HG02938 (cell line): ENCODE measurements at regions not wholly inside any gene's neighbourhood (a gene's known extent, or its start where the extent isn't known, plus 50 kb on each side); places are given as distances from the start of the nearest gene placed in this dataset.
A peak's percentile ranks its signal among the peaks of the same experiment; 100 is the strongest.

ENCODE experiments used
- ATAC-seq: cut with Tn5 transposase; IDR thresholded peaks from one replicate; pipeline ENCODE4 v1.9.1; 2021; ENCODE audit warnings: mild to moderate bottlenecking, moderate library complexity; ENCODE audit not compliant: unreplicated experiment

- ATAC-seq = no peak
These were observed 136.1 kb upstream of the FAM83B start for GRCh38 chr6:54710456-54710855.

- ATAC-seq = no peak
These were observed 130.6 kb upstream of the FAM83B start for GRCh38 chr6:54716010-54716409.

GRCh38 chr6:54716877-54717276 is 129.7 kb upstream of the FAM83B start:
- no peak for ATAC-seq

DNA sequence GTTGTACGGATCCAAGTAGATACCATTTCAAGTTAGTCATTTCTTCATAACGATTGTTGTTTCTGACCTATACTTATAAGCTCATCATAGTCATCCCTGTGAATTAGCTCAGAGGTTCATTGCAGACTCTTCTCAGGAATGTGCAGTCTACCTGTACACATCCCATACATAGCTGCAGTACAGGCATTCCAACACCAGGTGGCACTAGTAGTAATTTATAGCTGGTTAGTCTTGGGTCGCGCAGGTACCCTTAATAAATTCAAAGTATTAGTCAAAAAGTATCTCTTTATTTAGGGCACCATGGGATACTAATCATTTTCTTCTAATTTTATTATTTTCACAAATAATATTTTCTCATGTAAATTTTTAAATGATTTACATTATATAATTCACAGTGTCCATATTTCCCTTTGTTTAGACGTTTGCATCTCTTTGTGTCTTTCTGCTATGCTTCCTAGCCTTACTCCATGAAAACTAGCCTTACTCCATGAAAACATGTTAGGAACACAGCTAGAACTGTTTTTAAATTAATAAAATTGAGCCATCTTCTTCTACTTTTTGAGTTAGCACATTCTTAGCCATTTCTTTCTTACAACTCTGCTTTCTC is 128.6 kb upstream of the FAM83B start:
- ATAC-seq = peak; percentile 88

DNA sequence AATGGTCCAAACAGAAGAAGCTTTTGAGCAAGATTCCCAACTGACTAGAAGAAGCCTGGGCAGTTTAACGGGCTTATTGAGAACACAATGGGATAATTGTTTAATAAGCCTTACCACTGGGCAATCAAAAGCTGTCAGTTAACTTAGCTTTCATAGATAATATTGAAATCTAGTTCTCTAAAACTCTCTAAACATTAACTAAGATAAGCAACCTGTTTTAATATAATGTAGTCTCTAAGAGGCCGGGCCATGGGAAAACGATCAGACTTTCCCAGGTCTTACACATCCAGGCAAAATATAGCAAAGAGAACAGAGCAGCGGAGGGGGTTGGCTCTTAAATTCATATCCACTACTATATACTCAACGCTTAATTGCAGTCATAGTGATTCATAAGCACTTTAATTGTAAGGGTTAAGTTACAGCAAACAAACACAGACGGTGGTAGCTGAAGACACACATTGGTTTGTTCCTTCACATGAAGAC is 128.0 kb upstream of the FAM83B start:
- ATAC-seq = no peak

DNA sequence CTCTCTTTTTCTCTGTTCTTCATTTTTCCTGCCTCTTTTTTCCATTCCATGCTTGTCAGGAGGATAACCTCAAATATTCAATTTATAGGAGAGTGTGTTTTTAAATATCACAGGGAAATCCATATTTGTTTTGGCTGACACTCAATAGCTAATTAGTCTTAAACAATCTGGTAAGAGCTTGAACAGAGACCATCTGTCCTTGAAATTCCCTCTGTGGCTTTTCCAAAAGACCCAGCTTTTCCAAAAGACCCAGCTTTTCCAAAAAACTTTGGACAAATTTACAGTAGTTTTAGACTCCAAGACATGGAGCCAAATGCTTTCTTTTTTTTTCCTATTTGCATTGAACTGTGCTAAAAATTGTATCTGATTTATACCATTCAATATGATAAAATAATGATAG is 127.4 kb upstream of the FAM83B start:
- ATAC-seq = no peak

DNA sequence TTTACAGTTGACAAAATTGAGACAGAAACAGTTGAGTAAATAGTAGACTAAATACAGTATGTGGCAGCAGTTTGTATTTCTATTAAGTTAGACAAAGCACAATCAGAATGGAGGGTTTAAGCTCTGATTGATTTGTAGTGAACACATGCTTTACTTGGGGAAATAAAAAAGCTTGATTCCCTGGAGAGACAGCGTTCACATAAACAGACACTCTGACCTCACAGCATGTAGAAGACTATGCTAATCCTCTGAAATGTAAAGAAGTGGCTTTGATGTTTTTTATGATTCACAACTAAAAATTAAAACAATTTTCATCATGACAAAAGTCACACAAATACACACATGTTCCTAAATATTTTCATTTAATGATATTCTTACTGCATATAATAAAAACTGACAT is 126.9 kb upstream of the FAM83B start:
- no peak for ATAC-seq

DNA sequence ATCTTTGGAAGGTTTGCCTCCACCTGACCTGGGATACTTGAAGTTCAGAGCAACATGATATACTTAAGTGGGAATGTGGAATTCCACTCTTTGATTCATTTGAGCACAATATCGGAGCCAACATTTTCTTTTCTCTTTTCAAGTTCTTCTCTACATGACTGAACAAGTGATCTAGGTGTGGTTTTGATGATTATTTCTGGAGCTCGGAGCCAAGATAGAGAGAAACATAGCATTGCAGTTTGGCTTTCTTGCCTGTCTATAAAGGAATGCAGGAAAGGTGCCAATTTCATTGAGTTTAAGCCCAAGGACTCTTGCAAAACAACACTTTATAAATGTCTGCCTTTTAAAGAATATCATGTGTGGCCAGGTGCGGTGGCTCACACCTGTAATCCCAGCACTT is 124.2 kb upstream of the FAM83B start:
- ATAC-seq = no peak

- ATAC-seq = no peak
These were observed 116.9 kb upstream of the FAM83B start for GRCh38 chr6:54729716-54730115.

- no peak for ATAC-seq
These were observed 115.6 kb upstream of the FAM83B start for GRCh38 chr6:54730767-54731630.

GRCh38 chr6:54737247-54737646 is 109.3 kb upstream of the FAM83B start:
- no peak for ATAC-seq

DNA sequence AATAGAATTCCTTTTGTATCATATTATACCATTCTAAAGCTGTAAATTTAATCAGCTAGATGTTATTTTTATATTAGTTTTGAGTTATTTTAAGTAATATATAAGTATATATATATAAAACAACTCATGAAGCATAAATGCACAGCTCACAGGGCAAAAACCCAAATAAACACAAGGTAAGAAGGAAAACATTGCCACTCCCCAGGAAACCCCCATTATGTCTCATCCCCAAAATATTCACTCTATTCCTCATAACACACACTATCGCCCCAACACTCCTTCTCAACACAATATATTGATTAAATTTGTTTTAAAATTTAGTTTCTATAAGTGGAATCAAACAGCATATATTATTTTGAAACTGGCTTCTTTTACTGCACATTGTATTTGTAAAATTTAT is 98.6 kb upstream of the FAM83B start:
- no peak for ATAC-seq

GRCh38 chr6:54754406-54754805 is 92.2 kb upstream of the FAM83B start:
- no peak for ATAC-seq

DNA sequence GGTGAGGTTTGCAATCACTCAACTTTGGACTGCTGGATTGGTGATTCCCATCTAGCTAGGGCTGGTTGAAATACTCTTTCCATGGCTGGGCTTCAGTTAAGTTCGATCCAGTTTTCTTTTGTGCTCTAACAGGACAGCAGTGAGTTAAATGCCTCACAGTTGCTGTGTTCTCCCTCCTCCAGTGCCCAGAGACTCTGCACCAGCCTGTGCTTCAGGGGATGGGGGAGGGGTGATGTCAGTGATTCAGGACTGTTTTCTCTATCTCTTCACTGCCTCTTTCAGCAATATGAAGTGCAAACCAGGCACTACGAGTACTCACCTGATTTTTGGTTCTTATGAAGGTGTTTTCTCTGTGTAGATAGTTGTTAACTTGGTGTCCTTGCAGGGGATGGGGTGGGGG is 88.2 kb upstream of the FAM83B start:
- ATAC-seq = no peak

DNA sequence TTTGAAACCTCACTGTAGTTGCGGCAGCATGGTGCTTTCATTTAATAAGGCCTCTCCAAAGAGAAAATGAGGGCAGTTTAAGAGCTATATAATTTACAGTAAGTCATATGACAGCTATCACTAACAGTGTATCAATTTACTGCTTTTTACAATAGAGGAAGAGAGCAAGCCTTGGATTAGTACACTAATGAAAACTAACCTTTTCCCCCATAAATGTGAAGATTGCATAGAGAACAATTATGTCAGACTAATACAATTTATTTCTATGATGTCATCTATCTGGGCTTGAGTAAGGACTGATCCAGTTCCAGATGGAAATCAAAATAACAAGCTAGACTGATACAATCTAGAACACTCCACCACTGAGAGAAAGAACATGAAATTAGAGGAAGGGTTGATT is 78.1 kb upstream of the FAM83B start:
- no peak for ATAC-seq

DNA sequence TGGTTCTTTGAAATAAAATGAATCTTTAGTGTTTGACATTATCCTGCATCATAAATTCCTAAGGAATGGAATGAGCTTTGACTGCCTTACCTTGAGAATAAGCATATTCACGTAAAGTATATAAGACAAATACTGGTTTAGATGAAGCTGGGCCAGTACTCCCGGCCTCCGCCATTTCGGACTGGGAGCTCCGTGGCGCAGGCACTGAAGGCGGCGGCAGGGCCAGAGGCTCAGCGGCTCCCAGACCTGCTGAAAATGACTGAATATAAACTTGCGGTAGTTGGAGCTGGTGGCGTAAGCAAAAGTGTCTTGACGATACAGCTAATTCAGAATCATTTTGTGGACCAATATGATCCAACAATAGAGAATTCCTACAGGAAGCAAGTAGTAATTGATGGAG is 76.2 kb upstream of the FAM83B start:
- ATAC-seq = no peak

GRCh38 chr6:54771968-54772367 is 74.6 kb upstream of the FAM83B start:
- ATAC-seq = no peak

DNA sequence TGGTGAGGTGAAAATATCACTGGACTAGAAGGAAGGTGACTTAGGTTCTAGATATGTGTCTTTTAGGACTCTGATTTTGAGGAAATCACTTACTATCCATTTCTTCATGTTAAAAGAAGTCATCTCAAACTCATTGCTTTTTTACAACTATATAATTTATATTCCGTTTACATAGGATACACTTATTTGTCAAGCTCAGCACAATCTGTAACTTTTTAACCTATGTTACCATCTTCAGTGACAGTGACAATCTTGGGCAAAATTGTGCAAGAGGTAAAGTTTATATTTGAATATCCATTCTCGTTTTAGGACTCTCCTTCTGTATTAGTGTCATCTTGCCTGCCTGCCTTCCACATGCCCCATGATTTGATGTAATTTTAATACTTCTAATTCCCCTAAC is 74.0 kb upstream of the FAM83B start:
- ATAC-seq = no peak

DNA sequence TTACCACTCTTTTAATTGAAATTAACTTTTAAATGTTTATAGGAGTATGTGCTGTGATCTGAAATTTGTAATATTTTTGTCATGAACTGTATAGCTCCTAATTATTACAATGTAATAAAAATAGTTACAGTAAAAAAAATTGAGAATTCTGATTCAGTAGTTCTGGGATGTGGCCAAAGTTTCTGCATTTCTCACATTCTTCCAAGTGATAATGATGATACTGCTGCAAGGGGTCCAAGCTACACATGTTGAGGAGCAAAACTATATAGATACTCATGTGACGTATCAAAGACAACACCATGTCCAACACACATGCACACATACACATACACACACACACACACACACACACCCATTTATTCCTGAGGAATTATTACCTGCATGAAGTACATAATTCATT is 71.0 kb upstream of the FAM83B start:
- ATAC-seq = no peak

DNA sequence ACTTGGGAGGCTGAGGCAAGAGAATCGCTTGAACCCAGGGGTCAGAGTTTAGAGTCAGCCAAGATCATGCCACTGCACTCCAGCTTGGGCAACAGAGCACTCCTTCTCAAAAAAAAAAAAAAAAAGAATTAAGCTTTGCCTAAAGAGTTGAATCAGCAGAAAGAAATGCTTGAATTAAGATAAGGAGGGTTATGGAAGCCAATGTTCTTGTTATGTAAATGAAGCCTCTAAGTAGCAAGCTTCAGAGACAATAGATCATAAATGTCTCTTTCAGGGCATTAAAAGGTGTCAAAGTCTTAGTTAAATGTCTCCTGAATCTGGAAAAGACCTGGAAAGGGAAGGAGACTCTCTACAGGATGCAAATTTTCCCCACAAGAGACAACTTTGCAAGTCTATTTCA is 69.7 kb upstream of the FAM83B start:
- no peak for ATAC-seq

- no peak for ATAC-seq
These were observed 67.8 kb upstream of the FAM83B start for GRCh38 chr6:54778731-54779130.

DNA sequence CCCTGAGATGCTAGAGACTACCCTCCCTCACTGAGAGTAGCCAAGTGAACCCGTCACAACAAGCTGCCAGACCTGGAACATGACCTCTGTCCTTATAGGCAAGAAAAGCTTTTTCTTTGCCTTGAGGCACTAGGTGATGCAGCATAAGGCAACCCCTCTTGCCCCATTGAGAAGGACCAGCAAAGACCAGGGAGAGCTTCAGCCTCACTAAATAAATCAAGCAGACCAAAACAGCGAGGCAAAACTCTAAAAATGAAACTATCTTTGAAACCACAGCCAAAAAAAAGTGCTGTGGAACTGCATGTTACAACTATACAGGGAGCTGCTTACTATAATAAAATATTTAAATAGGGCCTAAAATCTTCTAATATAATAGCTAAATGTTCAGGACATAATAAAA is 62.6 kb upstream of the FAM83B start:
- ATAC-seq = no peak

GRCh38 chr6:54786154-54786553 is 60.4 kb upstream of the FAM83B start:
- no peak for ATAC-seq
